DOHH2 (cell line): ENCODE measurements at regions not wholly inside any gene's neighbourhood (a gene's known extent, or its start where the extent isn't known, plus 50 kb on each side); places are given as distances from the start of the nearest gene placed in this dataset.

ENCODE experiments used
- EZH2phosphoT487 ChIP-seq: fragments of 200-600 bp; sonication (generic); IDR thresholded peaks from 2 replicates; pipeline ENCODE4 v1.6.1; 2017; ENCODE audit warnings: borderline replicate concordance, mild to moderate bottlenecking, antibody characterized with exemption, low read length, moderate library complexity, mixed read lengths
- TF ChIP-seq, protein P1 (sequence below): fragments of 200-600 bp; sonication (generic); IDR thresholded peaks from one replicate; pipeline ENCODE4 v1.5.1; 2014; ENCODE audit warnings: antibody characterized with exemption, mild to moderate bottlenecking, low read depth, low read length; ENCODE audit not compliant: poor library complexity, severe bottlenecking

DNA sequence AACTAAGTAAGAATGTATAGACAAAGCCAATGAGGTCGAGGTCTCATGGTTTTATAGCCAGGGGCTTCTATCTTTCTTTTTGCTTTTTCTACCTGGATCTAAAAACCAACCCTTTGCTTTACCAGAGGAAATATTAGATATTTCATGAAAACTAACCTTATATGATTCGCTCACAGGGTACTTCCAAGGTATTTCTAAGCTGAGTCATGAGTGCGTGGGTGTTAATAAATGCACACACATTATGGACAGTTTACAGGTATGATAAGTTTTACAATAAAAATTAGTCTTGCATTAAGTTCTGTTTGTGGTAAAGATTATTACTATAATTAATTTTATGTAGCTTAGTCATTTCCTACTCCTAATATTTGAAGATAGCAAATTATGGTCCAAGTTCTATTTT is 217.2 kb downstream of the CHRM3 start:
- TF ChIP-seq, protein P1, sequence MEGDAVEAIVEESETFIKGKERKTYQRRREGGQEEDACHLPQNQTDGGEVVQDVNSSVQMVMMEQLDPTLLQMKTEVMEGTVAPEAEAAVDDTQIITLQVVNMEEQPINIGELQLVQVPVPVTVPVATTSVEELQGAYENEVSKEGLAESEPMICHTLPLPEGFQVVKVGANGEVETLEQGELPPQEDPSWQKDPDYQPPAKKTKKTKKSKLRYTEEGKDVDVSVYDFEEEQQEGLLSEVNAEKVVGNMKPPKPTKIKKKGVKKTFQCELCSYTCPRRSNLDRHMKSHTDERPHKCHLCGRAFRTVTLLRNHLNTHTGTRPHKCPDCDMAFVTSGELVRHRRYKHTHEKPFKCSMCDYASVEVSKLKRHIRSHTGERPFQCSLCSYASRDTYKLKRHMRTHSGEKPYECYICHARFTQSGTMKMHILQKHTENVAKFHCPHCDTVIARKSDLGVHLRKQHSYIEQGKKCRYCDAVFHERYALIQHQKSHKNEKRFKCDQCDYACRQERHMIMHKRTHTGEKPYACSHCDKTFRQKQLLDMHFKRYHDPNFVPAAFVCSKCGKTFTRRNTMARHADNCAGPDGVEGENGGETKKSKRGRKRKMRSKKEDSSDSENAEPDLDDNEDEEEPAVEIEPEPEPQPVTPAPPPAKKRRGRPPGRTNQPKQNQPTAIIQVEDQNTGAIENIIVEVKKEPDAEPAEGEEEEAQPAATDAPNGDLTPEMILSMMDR = no peak
- TF ChIP-seq EZH2phosphoT487 = no peak
